ENCODE measurements at regions not wholly inside any gene's neighbourhood (a gene's known extent, or its start where the extent isn't known, plus 50 kb on each side); places are given as distances from the start of the nearest gene placed in this dataset.
"Not testable (repeated sequence)": the region's sequence is repeated elsewhere in the genome, so short reads cannot be mapped to it uniquely, and the experiment has no call there.

- H3K9ac ChIP-seq (ENCODE audit: low read depth, low read length); H3K4me1 ChIP-seq (ENCODE audit: control insufficient read depth, insufficient read depth, low read length); H3K36me3 ChIP-seq (ENCODE audit: insufficient read depth, low read length); H3K27me3 ChIP-seq (ENCODE audit: control insufficient read depth, insufficient read depth, low read length); H3K9me3 ChIP-seq (replicated peaks; ENCODE audit: low read length); H3K4me2 ChIP-seq (ENCODE audit: low read length); H3K4me3 ChIP-seq (ENCODE audit: low read length): not testable (repeated sequence)
Observed at GRCh38 chr20:56920041-56920440, 290.9 kb downstream of the TFAP2C start.

- no peak overlapping the region for H3K4me2 ChIP-seq (ENCODE audit: low read length)
- H3K9me3 ChIP-seq (replicated peaks; ENCODE audit: low read length), result no peaks in the 10 kb centered on the region
- peaks cover 6% of the 10 kb centered on the region for H3K27me3 ChIP-seq (ENCODE audit: control insufficient read depth, insufficient read depth, low read length)
- no peaks in the 10 kb centered on the region for H3K36me3 ChIP-seq (ENCODE audit: insufficient read depth, low read length)
- no peaks in the 10 kb centered on the region for H3K4me1 ChIP-seq (ENCODE audit: control insufficient read depth, insufficient read depth, low read length)
- no peak overlapping the region for H3K4me3 ChIP-seq (ENCODE audit: low read length)
- H3K9ac ChIP-seq (ENCODE audit: low read depth, low read length), result no peak overlapping the region
Observed at GRCh38 chr20:56922497-56922896, 293.4 kb downstream of the TFAP2C start.

- H3K9me3 ChIP-seq (replicated peaks; ENCODE audit: low read length), result no peaks in the 10 kb centered on the region
- H3K4me3 ChIP-seq (ENCODE audit: low read length), result no peak overlapping the region
- H3K4me2 ChIP-seq (ENCODE audit: low read length), result no peak overlapping the region
- H3K9ac ChIP-seq (ENCODE audit: low read depth, low read length), result no peak overlapping the region
- peaks cover 6% of the 10 kb centered on the region for H3K27me3 ChIP-seq (ENCODE audit: control insufficient read depth, insufficient read depth, low read length)
- no peaks in the 10 kb centered on the region for H3K4me1 ChIP-seq (ENCODE audit: control insufficient read depth, insufficient read depth, low read length)
- no peaks in the 10 kb centered on the region for H3K36me3 ChIP-seq (ENCODE audit: insufficient read depth, low read length)
Observed at GRCh38 chr20:56924292-56925081, 295.4 kb downstream of the TFAP2C start.

- Histone ChIP-seq H3K4me3 (ENCODE audit: low read length) (no peak overlapping the region), H3K36me3 (ENCODE audit: insufficient read depth, low read length) (no peaks in the 10 kb centered on the region), H3K9ac (ENCODE audit: low read depth, low read length) (no peak overlapping the region), H3K4me1 (ENCODE audit: control insufficient read depth, insufficient read depth, low read length) (no peaks in the 10 kb centered on the region), H3K4me2 (ENCODE audit: low read length) (no peak overlapping the region), H3K27me3 (ENCODE audit: control insufficient read depth, insufficient read depth, low read length) (peaks cover 6% of the 10 kb centered on the region), H3K9me3 (replicated peaks; ENCODE audit: low read length) (no peaks in the 10 kb centered on the region)
Observed at GRCh38 chr20:56925082-56925830, 296.1 kb downstream of the TFAP2C start.

- Histone ChIP-seq H3K9ac (ENCODE audit: low read depth, low read length) (no peak overlapping the region), H3K4me1 (ENCODE audit: control insufficient read depth, insufficient read depth, low read length) (no peaks in the 10 kb centered on the region), H3K36me3 (ENCODE audit: insufficient read depth, low read length) (no peaks in the 10 kb centered on the region), H3K4me3 (ENCODE audit: low read length) (no peak overlapping the region), H3K4me2 (ENCODE audit: low read length) (no peak overlapping the region), H3K27me3 (ENCODE audit: control insufficient read depth, insufficient read depth, low read length) (peaks cover 6% of the 10 kb centered on the region), H3K9me3 (replicated peaks; ENCODE audit: low read length) (no peaks in the 10 kb centered on the region)
Observed at GRCh38 chr20:56925831-56926170, 296.7 kb downstream of the TFAP2C start.

GRCh38 chr20:56926501-56926900 is 297.4 kb downstream of the TFAP2C start:
- H3K4me2 ChIP-seq (ENCODE audit: low read length), result no peak overlapping the region
- H3K27me3 ChIP-seq (ENCODE audit: control insufficient read depth, insufficient read depth, low read length), result peaks cover 6% of the 10 kb centered on the region

GRCh38 chr20:56927127-56927526 is 298.0 kb downstream of the TFAP2C start:
- Histone ChIP-seq H3K4me2 (ENCODE audit: low read length) (no peak overlapping the region), H3K4me3 (ENCODE audit: low read length) (no peak overlapping the region), H3K27me3 (ENCODE audit: control insufficient read depth, insufficient read depth, low read length) (peaks cover 6% of the 10 kb centered on the region), H3K36me3 (ENCODE audit: insufficient read depth, low read length) (no peaks in the 10 kb centered on the region), H3K4me1 (ENCODE audit: control insufficient read depth, insufficient read depth, low read length) (no peaks in the 10 kb centered on the region), H3K9me3 (replicated peaks; ENCODE audit: low read length) (no peaks in the 10 kb centered on the region), H3K9ac (ENCODE audit: low read depth, low read length) (no peak overlapping the region)

More at GRCh38 chr20:56926501-56926900, 297.4 kb downstream of the TFAP2C start:
- H3K36me3 ChIP-seq (ENCODE audit: insufficient read depth, low read length), result no peaks in the 10 kb centered on the region
- H3K9me3 ChIP-seq (replicated peaks; ENCODE audit: low read length), result no peaks in the 10 kb centered on the region
- no peak overlapping the region for H3K9ac ChIP-seq (ENCODE audit: low read depth, low read length)
- H3K4me1 ChIP-seq (ENCODE audit: control insufficient read depth, insufficient read depth, low read length), result no peaks in the 10 kb centered on the region
- H3K4me3 ChIP-seq (ENCODE audit: low read length), result no peak overlapping the region

GRCh38 chr20:56928007-56928406 is 298.9 kb downstream of the TFAP2C start:
- peaks cover 6% of the 10 kb centered on the region for H3K27me3 ChIP-seq (ENCODE audit: control insufficient read depth, insufficient read depth, low read length)
- H3K4me3 ChIP-seq (ENCODE audit: low read length), result no peak overlapping the region
- no peaks in the 10 kb centered on the region for H3K9me3 ChIP-seq (replicated peaks; ENCODE audit: low read length)
- no peak overlapping the region for H3K9ac ChIP-seq (ENCODE audit: low read depth, low read length)
- H3K36me3 ChIP-seq (ENCODE audit: insufficient read depth, low read length), result no peaks in the 10 kb centered on the region
- no peaks in the 10 kb centered on the region for H3K4me1 ChIP-seq (ENCODE audit: control insufficient read depth, insufficient read depth, low read length)
- no peak overlapping the region for H3K4me2 ChIP-seq (ENCODE audit: low read length)

GRCh38 chr20:56929606-56930005 is 300.5 kb downstream of the TFAP2C start:
- Histone ChIP-seq H3K9ac (ENCODE audit: low read depth, low read length) (no peak overlapping the region), H3K27me3 (ENCODE audit: control insufficient read depth, insufficient read depth, low read length) (peaks cover 6% of the 10 kb centered on the region), H3K9me3 (replicated peaks; ENCODE audit: low read length) (no peaks in the 10 kb centered on the region), H3K4me1 (ENCODE audit: control insufficient read depth, insufficient read depth, low read length) (no peaks in the 10 kb centered on the region), H3K4me3 (ENCODE audit: low read length) (no peak overlapping the region), H3K36me3 (ENCODE audit: insufficient read depth, low read length) (no peaks in the 10 kb centered on the region), H3K4me2 (ENCODE audit: low read length) (no peak overlapping the region)

GRCh38 chr20:56930876-56931275 is 301.8 kb downstream of the TFAP2C start:
- Histone ChIP-seq H3K4me1 (ENCODE audit: control insufficient read depth, insufficient read depth, low read length) (no peaks in the 10 kb centered on the region), H3K9ac (ENCODE audit: low read depth, low read length) (no peak overlapping the region), H3K4me2 (ENCODE audit: low read length) (no peak overlapping the region), H3K4me3 (ENCODE audit: low read length) (no peak overlapping the region), H3K27me3 (ENCODE audit: control insufficient read depth, insufficient read depth, low read length) (no peaks in the 10 kb centered on the region), H3K36me3 (ENCODE audit: insufficient read depth, low read length) (no peaks in the 10 kb centered on the region), H3K9me3 (replicated peaks; ENCODE audit: low read length) (no peaks in the 10 kb centered on the region)

- Histone ChIP-seq H3K9me3 (replicated peaks; ENCODE audit: low read length) (peaks cover 4% of the 10 kb centered on the region), H3K4me2 (ENCODE audit: low read length) (no peak overlapping the region), H3K36me3 (ENCODE audit: insufficient read depth, low read length) (no peaks in the 10 kb centered on the region), H3K27me3 (ENCODE audit: control insufficient read depth, insufficient read depth, low read length) (no peaks in the 10 kb centered on the region), H3K4me3 (ENCODE audit: low read length) (no peak overlapping the region), H3K9ac (ENCODE audit: low read depth, low read length) (no peak overlapping the region), H3K4me1 (ENCODE audit: control insufficient read depth, insufficient read depth, low read length) (no peaks in the 10 kb centered on the region)
Observed at GRCh38 chr20:56932575-56933330, 303.6 kb downstream of the TFAP2C start.

All from skeletal muscle satellite cell (primary cell).